ENCODE measurements at regions not wholly inside any gene's neighbourhood (a gene's known extent, or its start where the extent isn't known, plus 50 kb on each side); places are given as distances from the start of the nearest gene placed in this dataset.

DNA sequence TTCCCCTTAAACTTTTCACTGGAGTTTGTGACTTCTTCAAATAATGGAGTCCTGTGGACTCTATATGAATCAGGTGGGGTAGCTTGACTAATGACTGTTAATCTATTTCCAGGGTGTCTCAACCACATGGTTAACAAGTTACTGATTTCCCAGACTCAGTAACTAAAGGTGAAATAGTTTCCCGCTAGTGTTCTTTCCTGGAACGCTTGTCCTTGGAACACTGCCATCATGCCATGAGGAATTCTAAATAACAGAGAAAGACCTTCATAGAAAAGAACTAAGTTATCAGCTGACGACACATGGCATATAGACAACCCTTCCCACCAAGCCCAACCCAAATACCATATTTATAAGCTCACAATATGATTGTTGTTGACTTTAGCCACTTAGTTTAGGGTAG is 1027.9 kb upstream of the FAM98A start:
- no peak overlapping the region for H3K4me3 ChIP-seq
- no peaks in the 10 kb centered on the region for H3K9me3 ChIP-seq (ENCODE audit: low read depth)
- no peaks in the 10 kb centered on the region for H3K27me3 ChIP-seq
- no peaks in the 10 kb centered on the region for H3K4me1 ChIP-seq (ENCODE audit: low read depth)
- no peak for DNase-seq (ENCODE audit: low read depth in 1 of 2, low spot score in 1 of 2)
- H3K27ac ChIP-seq, result no peak overlapping the region
- TF ChIP-seq, protein P1, sequence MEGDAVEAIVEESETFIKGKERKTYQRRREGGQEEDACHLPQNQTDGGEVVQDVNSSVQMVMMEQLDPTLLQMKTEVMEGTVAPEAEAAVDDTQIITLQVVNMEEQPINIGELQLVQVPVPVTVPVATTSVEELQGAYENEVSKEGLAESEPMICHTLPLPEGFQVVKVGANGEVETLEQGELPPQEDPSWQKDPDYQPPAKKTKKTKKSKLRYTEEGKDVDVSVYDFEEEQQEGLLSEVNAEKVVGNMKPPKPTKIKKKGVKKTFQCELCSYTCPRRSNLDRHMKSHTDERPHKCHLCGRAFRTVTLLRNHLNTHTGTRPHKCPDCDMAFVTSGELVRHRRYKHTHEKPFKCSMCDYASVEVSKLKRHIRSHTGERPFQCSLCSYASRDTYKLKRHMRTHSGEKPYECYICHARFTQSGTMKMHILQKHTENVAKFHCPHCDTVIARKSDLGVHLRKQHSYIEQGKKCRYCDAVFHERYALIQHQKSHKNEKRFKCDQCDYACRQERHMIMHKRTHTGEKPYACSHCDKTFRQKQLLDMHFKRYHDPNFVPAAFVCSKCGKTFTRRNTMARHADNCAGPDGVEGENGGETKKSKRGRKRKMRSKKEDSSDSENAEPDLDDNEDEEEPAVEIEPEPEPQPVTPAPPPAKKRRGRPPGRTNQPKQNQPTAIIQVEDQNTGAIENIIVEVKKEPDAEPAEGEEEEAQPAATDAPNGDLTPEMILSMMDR (IDR thresholded peaks at IDR 0.05; ENCODE audit: low read depth, low read length), result no peak
- no peaks in the 10 kb centered on the region for H3K36me3 ChIP-seq

DNA sequence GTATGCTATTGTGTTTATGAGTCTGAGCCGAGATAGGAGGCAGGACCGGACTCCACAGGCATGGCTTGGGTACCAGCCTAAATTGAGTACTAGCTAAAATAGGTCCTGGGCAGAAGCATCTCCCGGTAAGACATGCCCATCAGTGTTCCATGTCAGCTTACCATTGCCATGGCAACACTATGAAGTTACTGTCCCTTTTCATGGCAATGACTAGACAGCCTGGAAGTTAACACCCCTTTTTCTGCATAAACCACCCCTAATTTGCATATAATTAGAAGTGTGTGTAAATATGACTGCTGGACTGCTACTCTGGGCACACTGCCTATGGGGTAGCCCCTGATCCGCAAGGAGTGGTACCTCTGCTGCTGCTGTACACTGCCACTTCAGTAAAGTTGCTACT is 1005.1 kb upstream of the FAM98A start:
- no peaks in the 10 kb centered on the region for H3K9me3 ChIP-seq (ENCODE audit: low read depth)
- no peak for DNase-seq (ENCODE audit: low read depth in 1 of 2, low spot score in 1 of 2)
- H3K4me3 ChIP-seq, result no peak overlapping the region
- no peaks in the 10 kb centered on the region for H3K4me1 ChIP-seq (ENCODE audit: low read depth)
- TF ChIP-seq, protein P1 (IDR thresholded peaks at IDR 0.05; ENCODE audit: low read depth, low read length), result no peak
- H3K27ac ChIP-seq, result no peak overlapping the region
- H3K27me3 ChIP-seq, result no peaks in the 10 kb centered on the region
- no peaks in the 10 kb centered on the region for H3K36me3 ChIP-seq

- Histone ChIP-seq H3K4me3 (no peak overlapping the region), H3K9me3 (ENCODE audit: low read depth) (no peaks in the 10 kb centered on the region), H3K36me3 (no peaks in the 10 kb centered on the region), H3K27me3 (no peaks in the 10 kb centered on the region), H3K27ac (no peak overlapping the region), H3K4me1 (ENCODE audit: low read depth) (no peaks in the 10 kb centered on the region)
- DNase-seq (ENCODE audit: low read depth in 1 of 2, low spot score in 1 of 2), result no peak
- TF ChIP-seq, protein P1 (IDR thresholded peaks at IDR 0.05; ENCODE audit: low read depth, low read length), result no peak
These were observed 1003.2 kb upstream of the FAM98A start for GRCh38 chr2:34602262-34602661.

- no peaks in the 10 kb centered on the region for H3K4me1 ChIP-seq (ENCODE audit: low read depth)
- no peak overlapping the region for H3K27ac ChIP-seq
- no peak for DNase-seq (ENCODE audit: low read depth in 1 of 2, low spot score in 1 of 2)
- H3K36me3 ChIP-seq, result no peaks in the 10 kb centered on the region
- H3K27me3 ChIP-seq, result no peaks in the 10 kb centered on the region
- no peaks in the 10 kb centered on the region for H3K9me3 ChIP-seq (ENCODE audit: low read depth)
- TF ChIP-seq, protein P1 (IDR thresholded peaks at IDR 0.05; ENCODE audit: low read depth, low read length), result no peak
- H3K4me3 ChIP-seq, result no peak overlapping the region
These were observed 1002.5 kb upstream of the FAM98A start for GRCh38 chr2:34601561-34601960.

DNA sequence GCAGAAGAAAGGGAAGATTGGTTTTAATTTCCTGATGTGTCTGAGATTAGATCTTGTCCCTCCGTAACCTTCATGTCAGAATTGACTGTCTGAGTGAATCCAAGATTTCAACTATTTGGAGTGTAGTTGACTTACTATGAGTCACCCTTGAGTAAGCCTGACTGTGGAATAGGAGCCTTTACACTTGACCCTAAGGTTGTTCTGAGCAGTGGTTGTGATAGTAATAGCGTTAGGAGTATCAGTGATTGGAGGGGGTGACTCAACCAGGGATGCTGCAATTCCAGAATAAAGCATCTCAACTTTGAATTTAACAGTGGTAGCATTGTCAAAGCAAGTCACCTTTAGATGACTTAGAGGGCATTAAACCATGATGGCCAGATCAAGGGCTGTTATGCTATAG is 979.5 kb upstream of the FAM98A start:
- H3K4me1 ChIP-seq (ENCODE audit: low read depth), result no peaks in the 10 kb centered on the region
- DNase-seq (ENCODE audit: low read depth in 1 of 2, low spot score in 1 of 2), result no peak
- no peak overlapping the region for H3K4me3 ChIP-seq
- TF ChIP-seq, protein P1 (IDR thresholded peaks at IDR 0.05; ENCODE audit: low read depth, low read length), result no peak
- H3K9me3 ChIP-seq (ENCODE audit: low read depth), result no peaks in the 10 kb centered on the region
- no peaks in the 10 kb centered on the region for H3K27me3 ChIP-seq
- H3K36me3 ChIP-seq, result no peaks in the 10 kb centered on the region
- H3K27ac ChIP-seq, result no peak overlapping the region
